PFSK-1 (cell line): ENCODE measurements at regions not wholly inside any gene's neighbourhood (a gene's known extent, or its start where the extent isn't known, plus 50 kb on each side); places are given as distances from the start of the nearest gene placed in this dataset.

Experiments used
- FOXP2 ChIP-seq: optimal IDR thresholded peaks from 2 replicates; pipeline ENCODE3; 2011; ENCODE audit warnings: borderline replicate concordance, control low read depth, inconsistent platforms; ENCODE audit not compliant: insufficient read depth; ENCODE audit errors: extremely low read length, extremely low read depth
- POLR2AphosphoS5 ChIP-seq: IDR thresholded peaks from 2 replicates; pipeline ENCODE4 v1.6.1; 2012; ENCODE audit warnings: low read depth, mild to moderate bottlenecking, control low read depth, low read length, moderate library complexity
- REST ChIP-seq, 2 experiments: IDR thresholded peaks; 2 replicates each; pipeline versions ENCODE4 v1.6.1 to v1.8.0; 2011 to 2012; ENCODE audit warnings: low read depth in 2 of 2, low read length in 2 of 2, control low read depth in 1 of 2, inconsistent platforms in 1 of 2, mild to moderate bottlenecking in 1 of 2, moderate library complexity in 1 of 2; ENCODE audit not compliant: insufficient read depth in 1 of 2
- SIN3A ChIP-seq: IDR thresholded peaks from 2 replicates; pipeline ENCODE4 v1.6.1; 2012; ENCODE audit warnings: mild to moderate bottlenecking, low read length, moderate library complexity, borderline replicate concordance; ENCODE audit not compliant: insufficient read depth
- TAF1 ChIP-seq: IDR thresholded peaks from 2 replicates; pipeline ENCODE4 v1.6.1; 2012; ENCODE audit warnings: low read length, control low read depth, borderline replicate concordance; ENCODE audit not compliant: insufficient read depth

DNA sequence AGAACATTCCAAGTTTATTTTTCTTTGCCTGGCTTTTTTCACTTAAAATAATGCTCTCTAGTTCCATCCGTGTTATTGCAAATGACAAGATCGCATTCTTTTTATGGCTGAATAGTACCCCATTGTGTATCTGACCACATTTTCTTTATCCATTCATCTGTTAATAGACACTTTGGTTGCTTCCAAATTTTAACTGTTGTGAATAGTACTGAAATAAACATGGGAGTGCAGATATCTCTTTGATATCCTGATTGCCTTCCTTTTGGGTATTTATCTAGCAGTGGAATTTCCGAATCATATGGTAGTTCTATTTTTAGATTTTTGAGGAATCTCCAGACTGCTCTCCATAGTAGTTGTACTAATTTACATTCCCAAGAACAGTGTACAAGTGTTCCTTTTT is 230.5 kb downstream of the FIGN start:
- TF ChIP-seq POLR2AphosphoS5: no peak
- TF ChIP-seq SIN3A: no peak
- no peak for TF ChIP-seq TAF1
- no peak for TF ChIP-seq REST (IDR thresholded peaks at IDR 0.05; ENCODE audit: insufficient read depth in 1 of 2, low read depth in 2 of 2, low read length in 2 of 2)
- TF ChIP-seq FOXP2: no peak
